GM23248 (cell line): ENCODE measurements at regions not wholly inside any gene's neighbourhood (a gene's known extent, or its start where the extent isn't known, plus 50 kb on each side); places are given as distances from the start of the nearest gene placed in this dataset.
"Not testable (repeated sequence)": the region's sequence is repeated elsewhere in the genome, so short reads cannot be mapped to it uniquely, and the experiment has no call there.

Source experiments
- DNase-seq: peaks from one replicate; pipeline ENCODE4 v3.0.0-alpha.2; 2015
- H2AFZ ChIP-seq: fragments of 200-600 bp; sonication (generic); 2 replicates; pipeline ENCODE4 v1.6.1; 2016; ENCODE audit warnings: antibody characterized with exemption
- H3F3A ChIP-seq: fragments of 200-600 bp; sonication (generic); 2 replicates; pipeline ENCODE4 v1.6.1; 2016; ENCODE audit warnings: mild to moderate bottlenecking, antibody characterized with exemption, mixed run types; ENCODE audit not compliant: insufficient read depth
- H3K27ac ChIP-seq: fragments of 200-600 bp; sonication (generic); 2 replicates; pipeline ENCODE4 v1.5.1; 2016; ENCODE audit warnings: mild to moderate bottlenecking
- H3K27me3 ChIP-seq: fragments of 200-600 bp; sonication (generic); replicated peaks from 2 replicates; pipeline ENCODE4 v1.6.1; 2016; ENCODE audit warnings: mild to moderate bottlenecking; ENCODE audit not compliant: insufficient read depth
- H3K36me3 ChIP-seq: fragments of 200-600 bp; sonication (generic); 2 replicates; pipeline ENCODE4 v1.6.1; 2016; ENCODE audit warnings: low read depth, mild to moderate bottlenecking
- H3K4me1 ChIP-seq: fragments of 200-600 bp; sonication (generic); 2 replicates; pipeline ENCODE4 v1.6.1; 2016; ENCODE audit warnings: mild to moderate bottlenecking; ENCODE audit not compliant: insufficient read depth
- H3K4me2 ChIP-seq: fragments of 200-600 bp; sonication (generic); one replicate; pipeline ENCODE4 v1.6.1; 2016; ENCODE audit warnings: mild to moderate bottlenecking; ENCODE audit not compliant: unreplicated experiment
- H3K4me3 ChIP-seq: fragments of 200-600 bp; sonication (generic); 2 replicates; pipeline ENCODE4 v1.5.1; 2016; ENCODE audit warnings: mild to moderate bottlenecking
- H3K79me2 ChIP-seq: fragments of 200-600 bp; sonication (generic); 2 replicates; pipeline ENCODE4 v1.6.1; 2016; ENCODE audit warnings: mild to moderate bottlenecking; ENCODE audit not compliant: insufficient read depth
- H3K9ac ChIP-seq: fragments of 200-600 bp; sonication (generic); 2 replicates; pipeline ENCODE4 v1.6.1; 2016; ENCODE audit warnings: mild to moderate bottlenecking
- H3K9me2 ChIP-seq: fragments of 200-600 bp; sonication (generic); 2 replicates; pipeline ENCODE4 v1.6.1; 2016; ENCODE audit warnings: mixed run types, mild to moderate bottlenecking, moderate library complexity; ENCODE audit not compliant: insufficient read depth
- H3K9me3 ChIP-seq: fragments of 200-600 bp; sonication (generic); one replicate; pipeline ENCODE4 v1.6.1; 2017; ENCODE audit warnings: low read depth
- H4K20me1 ChIP-seq: fragments of 200-600 bp; sonication (generic); 2 replicates; pipeline ENCODE4 v1.6.0; 2016; ENCODE audit not compliant: insufficient read depth
- EZH2 ChIP-seq: fragments of 200-600 bp; sonication (generic); IDR thresholded peaks from 2 replicates; pipeline ENCODE4 v1.6.1; 2018; ENCODE audit warnings: antibody characterized with exemption, mild to moderate bottlenecking; ENCODE audit not compliant: insufficient read depth, poor library complexity, severe bottlenecking
- EZH2phosphoT487 ChIP-seq: fragments of 200-600 bp; sonication (generic); IDR thresholded peaks from 2 replicates; pipeline ENCODE4 v1.6.1; 2018; ENCODE audit warnings: antibody characterized with exemption, moderate library complexity, mild to moderate bottlenecking, low read depth; ENCODE audit not compliant: insufficient read depth
- WGBS, 2 experiments: methylation state at CpG; one replicate each; pipeline ENCODE4 v1.1.6; 2015 to 2017; ENCODE audit warnings: low lambda C conversion rate in 2 of 2, low coverage in 1 of 2; ENCODE audit errors: missing lambda C conversion rate in 2 of 2; 5-methylcytosine and 5-hydroxymethylcytosine counted together
- in situ Hi-C: fragments of 300-500 bp; cut with MboI; formaldehyde crosslinking; loops from 2 replicates; pipeline ENCODE4 v1.15.0; 2020

- Histone ChIP-seq H3K4me3 (no peak overlapping the region), H3K36me3 (no peaks in the 10 kb centered on the region), H3K79me2 (no peaks in the 10 kb centered on the region), H3K27ac (no peak overlapping the region), H3K4me2 (no peak overlapping the region), H3F3A (no peaks in the 10 kb centered on the region), H3K9me3 (no peaks in the 10 kb centered on the region), H2AFZ (no peak overlapping the region), H3K27me3 (no peaks in the 10 kb centered on the region), H3K4me1 (no peaks in the 10 kb centered on the region), H4K20me1 (no peaks in the 10 kb centered on the region), H3K9me2 (no peaks in the 10 kb centered on the region), H3K9ac (no peak overlapping the region)
- 97% methylated on average over 2 of the region's 2 CpGs for WGBS, 2 experiments
- DNase-seq, result no peak
- TF ChIP-seq EZH2phosphoT487 (no peak), EZH2 (no peak)
- in situ Hi-C loops, result no loop called here
These were observed 92.2 kb upstream of the SLIT2 start for GRCh38 chr4:20159516-20159915.

GRCh38 chr4:20158195-20158594 is 93.5 kb upstream of the SLIT2 start:
- no peak overlapping the region for H3K4me3 ChIP-seq
- H3F3A ChIP-seq, result no peaks in the 10 kb centered on the region
- TF ChIP-seq EZH2 (no peak), EZH2phosphoT487 (no peak)
- no peaks in the 10 kb centered on the region for H3K79me2 ChIP-seq
- H3K27ac ChIP-seq, result no peak overlapping the region
- in situ Hi-C loops, result no loop called here
- no peak overlapping the region for H2AFZ ChIP-seq
- no peaks in the 10 kb centered on the region for H3K27me3 ChIP-seq
- no peaks in the 10 kb centered on the region for H3K9me2 ChIP-seq
- H4K20me1 ChIP-seq, result no peaks in the 10 kb centered on the region
- H3K36me3 ChIP-seq, result no peaks in the 10 kb centered on the region
- no peak overlapping the region for H3K4me2 ChIP-seq
- H3K4me1 ChIP-seq, result no peaks in the 10 kb centered on the region
- H3K9ac ChIP-seq, result no peak overlapping the region
- 94 to 97% methylated on average over 2 of the region's 2 CpGs for WGBS, 2 experiments
- H3K9me3 ChIP-seq, result no peaks in the 10 kb centered on the region
- no peak for DNase-seq

- Histone ChIP-seq H3K27me3 (no peaks in the 10 kb centered on the region), H4K20me1 (no peaks in the 10 kb centered on the region), H3F3A (no peaks in the 10 kb centered on the region), H3K36me3 (no peaks in the 10 kb centered on the region), H3K9me3 (no peaks in the 10 kb centered on the region), H3K4me2 (no peak overlapping the region), H3K27ac (no peak overlapping the region), H3K4me1 (no peaks in the 10 kb centered on the region), H3K9ac (no peak overlapping the region), H2AFZ (no peak overlapping the region), H3K9me2 (no peaks in the 10 kb centered on the region), H3K4me3 (no peak overlapping the region), H3K79me2 (no peaks in the 10 kb centered on the region)
- 91 to 93% methylated on average over 2 of the region's 2 CpGs for WGBS, 2 experiments
- TF ChIP-seq EZH2phosphoT487 (no peak), EZH2 (no peak)
- in situ Hi-C loops, result no loop called here
- peak; percentile 35 for DNase-seq
These were observed 100.3 kb upstream of the SLIT2 start for GRCh38 chr4:20151436-20151835.

- WGBS, 2 experiments, result 81 to 86% methylated on average over 3 of the region's 3 CpGs
- in situ Hi-C loops, H4K20me1 ChIP-seq: not testable (repeated sequence)
These were observed 102.6 kb upstream of the SLIT2 start for GRCh38 chr4:20149143-20149542.

GRCh38 chr4:20137176-20137575 is 114.5 kb upstream of the SLIT2 start:
- Histone ChIP-seq H3K9ac (no peak overlapping the region), H3K36me3 (no peaks in the 10 kb centered on the region), H4K20me1 (no peaks in the 10 kb centered on the region), H3K27ac (no peak overlapping the region), H3K4me3 (no peak overlapping the region), H3F3A (no peaks in the 10 kb centered on the region), H3K9me2 (no peaks in the 10 kb centered on the region), H3K4me1 (0 out of 2 replicates have a peak, but pooled peaks cover 3% of the 10 kb centered on the region), H2AFZ (no peak overlapping the region), H3K9me3 (no peaks in the 10 kb centered on the region), H3K4me2 (no peak overlapping the region), H3K79me2 (no peaks in the 10 kb centered on the region), H3K27me3 (no peaks in the 10 kb centered on the region)
- DNase-seq, result peak; percentile 53
- TF ChIP-seq EZH2phosphoT487, result no peak
- TF ChIP-seq EZH2, result no peak
- 41 to 56% methylated on average over 2 of the region's 2 CpGs for WGBS, 2 experiments
- in situ Hi-C loops, result no loop called here

More at GRCh38 chr4:20149143-20149542, 102.6 kb upstream of the SLIT2 start:
- DNase-seq, H3K4me3 ChIP-seq, H3K27ac ChIP-seq, H3K9me2 ChIP-seq, H3K36me3 ChIP-seq, H3K27me3 ChIP-seq, H3F3A ChIP-seq, H2AFZ ChIP-seq, H3K4me2 ChIP-seq, H3K9me3 ChIP-seq, H3K79me2 ChIP-seq, H3K4me1 ChIP-seq, H3K9ac ChIP-seq: not testable (repeated sequence)
